KMS-11 (cell line): ENCODE measurements at regions not wholly inside any gene's neighbourhood (a gene's known extent, or its start where the extent isn't known, plus 50 kb on each side); places are given as distances from the start of the nearest gene placed in this dataset.
"Not testable (repeated sequence)": the region's sequence is repeated elsewhere in the genome, so short reads cannot be mapped to it uniquely, and the experiment has no call there.

Experiments
- H2AFZ ChIP-seq: fragments of 200-600 bp; sonication (generic); 2 replicates; pipeline ENCODE4 v1.6.1; 2016; ENCODE audit warnings: antibody characterized with exemption, mixed run types, low read depth
- H3K27ac ChIP-seq: fragments of 200-600 bp; sonication (generic); 2 replicates; pipeline ENCODE4 v1.6.1; 2016; ENCODE audit warnings: mild to moderate bottlenecking, mixed run types
- H3K27me3 ChIP-seq: fragments of 200-600 bp; sonication (generic); 2 replicates; pipeline ENCODE4 v1.6.1; 2017; ENCODE audit warnings: mild to moderate bottlenecking, low read depth, mixed run types, moderate library complexity; ENCODE audit not compliant: insufficient read depth
- H3K36me3 ChIP-seq: fragments of 200-600 bp; sonication (generic); 2 replicates; pipeline ENCODE4 v1.6.1; 2017; ENCODE audit warnings: mild to moderate bottlenecking, mixed run types; ENCODE audit not compliant: insufficient read depth
- H3K4me1 ChIP-seq: fragments of 200-600 bp; sonication (generic); 2 replicates; pipeline ENCODE4 v1.6.1; 2016; ENCODE audit warnings: mild to moderate bottlenecking, low read depth, mixed run types; ENCODE audit not compliant: poor library complexity, severe bottlenecking
- H3K4me2 ChIP-seq: fragments of 200-600 bp; sonication (generic); 2 replicates; pipeline ENCODE4 v1.7.0; 2016; ENCODE audit warnings: mild to moderate bottlenecking, mixed run types
- H3K4me3 ChIP-seq: fragments of 200-600 bp; sonication (generic); IDR thresholded peaks from 2 replicates; pipeline ENCODE4 v1.6.1; 2017; ENCODE audit warnings: low read depth, low read length, mixed read lengths; ENCODE audit not compliant: insufficient read depth
- H3K79me2 ChIP-seq: fragments of 200-600 bp; sonication (generic); 2 replicates; pipeline ENCODE4 v1.6.1; 2016; ENCODE audit warnings: low read depth, mixed run types; ENCODE audit not compliant: insufficient read depth
- H3K9ac ChIP-seq: fragments of 200-600 bp; sonication (generic); 2 replicates; pipeline ENCODE4 v1.6.1; 2016; ENCODE audit warnings: mild to moderate bottlenecking, mixed run types
- H4K20me1 ChIP-seq: fragments of 200-600 bp; sonication (generic); 2 replicates; pipeline ENCODE4 v1.6.1; 2016; ENCODE audit warnings: mild to moderate bottlenecking, mixed run types; ENCODE audit not compliant: insufficient read depth
- TF ChIP-seq, protein P1 (sequence below): fragments of 200-600 bp; sonication (generic); conservative IDR thresholded peaks from 2 replicates; pipeline ENCODE4 v1.6.1; 2017; ENCODE audit warnings: low read depth, mild to moderate bottlenecking, antibody characterized with exemption, low read length, moderate library complexity, mixed read lengths

DNA sequence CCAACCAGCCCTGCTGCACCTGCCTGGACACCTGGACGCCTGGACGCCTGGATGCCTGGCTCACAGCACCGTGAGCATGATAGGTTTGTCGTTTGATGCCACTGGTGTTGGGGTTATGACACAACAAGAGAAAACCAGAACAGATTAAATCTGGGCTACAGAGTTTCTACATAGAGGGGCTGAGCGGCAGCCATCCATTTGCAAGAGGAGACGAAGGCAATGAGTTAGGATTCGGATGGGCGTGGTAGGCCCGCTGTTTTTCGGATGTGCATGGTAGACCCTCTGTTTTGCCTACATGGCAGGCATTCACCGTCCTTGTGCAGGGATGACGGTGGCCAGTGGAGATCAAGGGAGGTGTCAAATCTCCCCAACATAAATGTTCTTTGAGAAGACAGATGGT lies 121.5 kb upstream of the RNF32 start:
- TF ChIP-seq, protein P1, sequence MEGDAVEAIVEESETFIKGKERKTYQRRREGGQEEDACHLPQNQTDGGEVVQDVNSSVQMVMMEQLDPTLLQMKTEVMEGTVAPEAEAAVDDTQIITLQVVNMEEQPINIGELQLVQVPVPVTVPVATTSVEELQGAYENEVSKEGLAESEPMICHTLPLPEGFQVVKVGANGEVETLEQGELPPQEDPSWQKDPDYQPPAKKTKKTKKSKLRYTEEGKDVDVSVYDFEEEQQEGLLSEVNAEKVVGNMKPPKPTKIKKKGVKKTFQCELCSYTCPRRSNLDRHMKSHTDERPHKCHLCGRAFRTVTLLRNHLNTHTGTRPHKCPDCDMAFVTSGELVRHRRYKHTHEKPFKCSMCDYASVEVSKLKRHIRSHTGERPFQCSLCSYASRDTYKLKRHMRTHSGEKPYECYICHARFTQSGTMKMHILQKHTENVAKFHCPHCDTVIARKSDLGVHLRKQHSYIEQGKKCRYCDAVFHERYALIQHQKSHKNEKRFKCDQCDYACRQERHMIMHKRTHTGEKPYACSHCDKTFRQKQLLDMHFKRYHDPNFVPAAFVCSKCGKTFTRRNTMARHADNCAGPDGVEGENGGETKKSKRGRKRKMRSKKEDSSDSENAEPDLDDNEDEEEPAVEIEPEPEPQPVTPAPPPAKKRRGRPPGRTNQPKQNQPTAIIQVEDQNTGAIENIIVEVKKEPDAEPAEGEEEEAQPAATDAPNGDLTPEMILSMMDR = no peak
- no peak overlapping the region for H3K27ac ChIP-seq
- no peaks in the 10 kb centered on the region for H3K27me3 ChIP-seq

DNA sequence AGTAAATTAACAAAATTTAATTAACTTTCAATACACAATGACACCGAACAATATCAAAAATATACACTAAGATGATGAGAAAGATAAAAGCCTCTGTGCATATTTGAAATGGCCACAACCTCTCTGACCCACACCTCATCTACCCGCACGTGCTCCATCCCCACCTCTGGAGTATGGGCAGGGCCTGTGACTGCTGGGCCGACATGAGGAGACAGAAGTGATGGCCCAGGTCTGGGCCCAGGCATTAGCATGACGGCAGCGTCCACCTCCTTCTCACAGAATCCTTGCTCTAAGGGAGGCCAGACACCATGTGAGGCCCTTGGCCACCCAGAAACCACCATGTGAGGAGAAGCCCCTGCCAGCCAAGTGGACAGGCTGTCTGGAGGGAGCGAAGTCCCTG lies 122.1 kb upstream of the RNF32 start:
- TF ChIP-seq, protein P1 = no peak
- H2AFZ ChIP-seq = no peak overlapping the region
- H3K79me2 ChIP-seq = no peaks in the 10 kb centered on the region
- no peak overlapping the region for H3K27ac ChIP-seq
- H3K4me1 ChIP-seq = no peaks in the 10 kb centered on the region
- no peak overlapping the region for H3K4me3 ChIP-seq
- no peaks in the 10 kb centered on the region for H3K36me3 ChIP-seq
- H4K20me1 ChIP-seq = no peaks in the 10 kb centered on the region
- H3K27me3 ChIP-seq = no peaks in the 10 kb centered on the region
- H3K4me2 ChIP-seq = no peak overlapping the region
- H3K9ac ChIP-seq = no peak overlapping the region

More for the DNA sequence above, 121.5 kb upstream of the RNF32 start:
- Histone ChIP-seq H3K36me3 (no peaks in the 10 kb centered on the region), H3K9ac (no peak overlapping the region), H4K20me1 (no peaks in the 10 kb centered on the region), H3K79me2 (no peaks in the 10 kb centered on the region), H3K4me3 (no peak overlapping the region), H2AFZ (no peak overlapping the region), H3K4me1 (no peaks in the 10 kb centered on the region), H3K4me2 (no peak overlapping the region)

DNA sequence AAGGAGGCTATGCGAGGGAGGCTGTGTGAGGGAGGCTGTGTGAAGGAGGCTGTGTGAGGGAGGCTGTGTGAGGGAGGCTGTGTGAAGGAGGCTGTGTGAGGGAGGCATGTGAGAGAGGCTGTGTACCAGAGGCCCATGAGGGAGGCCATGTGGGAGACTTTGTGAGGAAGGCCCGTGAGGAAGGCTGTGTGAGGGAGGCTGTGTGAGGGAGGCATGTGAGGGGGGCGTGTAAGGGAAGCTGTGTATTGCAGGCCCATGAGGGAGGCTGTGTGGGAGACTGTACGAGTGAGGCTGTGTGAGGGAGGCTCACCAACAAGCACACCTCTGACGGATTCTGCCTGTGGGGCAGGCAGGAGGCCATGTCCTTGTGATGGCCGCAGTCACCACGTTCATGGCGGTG lies 122.7 kb upstream of the RNF32 start:
- not testable (repeated sequence) for H3K36me3 ChIP-seq, H3K27ac ChIP-seq, H3K9ac ChIP-seq, H4K20me1 ChIP-seq, H3K4me1 ChIP-seq, H3K4me2 ChIP-seq, H2AFZ ChIP-seq, H3K79me2 ChIP-seq, H3K27me3 ChIP-seq, H3K4me3 ChIP-seq

DNA sequence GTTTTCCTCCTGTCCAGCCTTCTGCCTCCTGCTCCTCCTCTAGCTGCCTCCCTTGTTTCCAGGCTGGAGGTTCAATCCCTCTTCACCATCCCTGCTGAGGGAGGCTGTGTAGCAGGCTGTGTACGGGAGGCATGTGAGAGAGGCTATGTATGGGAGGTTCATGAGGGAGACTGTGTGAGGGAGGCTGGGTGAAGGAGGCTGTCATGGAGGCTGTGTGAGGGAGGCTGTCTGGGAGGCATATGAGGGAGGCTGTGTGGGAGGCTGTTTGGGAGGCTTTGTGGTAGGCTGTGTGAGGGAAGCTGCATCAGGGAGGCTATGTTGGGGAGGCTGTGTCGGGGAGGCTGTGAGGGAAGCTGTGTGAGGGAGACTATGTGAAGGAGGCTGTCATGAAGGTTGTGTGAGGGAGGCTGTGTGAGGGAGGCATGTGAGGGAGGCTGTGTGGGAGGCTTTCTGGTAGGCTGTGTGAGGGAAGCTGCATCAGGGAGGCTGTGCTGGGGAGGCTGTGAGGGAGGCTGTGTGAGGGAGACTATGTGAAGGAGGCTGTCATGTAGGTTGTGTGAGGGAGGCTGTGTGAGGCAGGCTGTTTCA lies 123.7 kb upstream of the RNF32 start:
- no peaks in the 10 kb centered on the region for H3K79me2 ChIP-seq
- no peaks in the 10 kb centered on the region for H3K36me3 ChIP-seq
- H3K4me1 ChIP-seq = no peaks in the 10 kb centered on the region
- H3K4me2 ChIP-seq = no peak overlapping the region
- no peaks in the 10 kb centered on the region for H3K27me3 ChIP-seq
- H3K9ac ChIP-seq = no peak overlapping the region
- H4K20me1 ChIP-seq = no peaks in the 10 kb centered on the region
- TF ChIP-seq, protein P1 = no peak
- no peak overlapping the region for H2AFZ ChIP-seq
- no peak overlapping the region for H3K27ac ChIP-seq
- H3K4me3 ChIP-seq = no peak overlapping the region

DNA sequence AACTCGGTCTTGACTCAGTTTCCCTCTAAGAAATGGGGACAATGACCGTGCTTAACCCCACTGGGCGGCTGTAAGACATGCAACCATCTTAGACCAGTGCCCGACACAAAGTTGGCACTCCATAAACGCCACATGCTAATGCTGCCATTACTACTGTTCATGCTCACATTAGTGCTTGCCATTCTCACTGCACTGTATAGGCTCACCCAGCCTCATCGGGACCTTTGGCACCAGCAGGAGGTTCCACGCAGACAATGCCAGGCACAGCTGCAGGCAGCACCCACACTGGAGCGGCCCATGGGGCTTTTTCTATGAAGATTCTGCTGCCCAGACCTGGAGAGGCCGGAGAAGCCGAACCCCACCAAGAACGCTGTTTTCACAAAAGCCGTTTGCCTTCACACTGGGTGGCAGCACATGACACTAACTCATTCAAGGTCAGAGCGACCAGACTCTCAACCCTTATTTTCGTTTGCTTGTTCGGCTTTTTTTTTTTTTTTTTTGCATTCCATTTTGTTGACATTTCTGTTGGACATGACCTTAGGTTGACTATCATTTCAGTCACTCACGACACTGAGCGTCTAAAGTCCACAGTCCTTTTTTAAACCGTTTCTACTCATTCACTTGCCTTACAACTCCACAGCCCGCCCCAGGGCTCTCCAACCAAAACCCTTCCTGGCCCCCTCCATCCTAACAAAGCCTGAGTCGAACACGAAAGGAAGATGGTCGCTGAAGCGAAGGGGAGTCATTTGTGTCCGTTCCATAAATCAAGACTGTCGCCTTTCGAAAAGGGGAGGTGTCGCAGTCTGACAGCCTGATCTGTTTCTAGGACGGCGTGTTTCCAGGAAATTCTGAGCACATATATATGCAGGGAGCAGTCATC lies 124.4 kb upstream of the RNF32 start:
- Histone ChIP-seq H3K4me1 (no peaks in the 10 kb centered on the region), H3K4me3 (no peak overlapping the region), H3K9ac (no peak overlapping the region), H3K79me2 (no peaks in the 10 kb centered on the region), H3K27me3 (no peaks in the 10 kb centered on the region), H4K20me1 (no peaks in the 10 kb centered on the region), H3K4me2 (no peak overlapping the region), H3K27ac (no peak overlapping the region), H3K36me3 (no peaks in the 10 kb centered on the region), H2AFZ (no peak overlapping the region)
- TF ChIP-seq, protein P1 = no peak
